ENCODE measurements at regions not wholly inside any gene's neighbourhood (a gene's known extent, or its start where the extent isn't known, plus 50 kb on each side); places are given as distances from the start of the nearest gene placed in this dataset.

- no peak for DNase-seq
Observed at GRCh38 chr9:16316911-16317817, 553.3 kb downstream of the BNC2 start.

- no peak for DNase-seq
Observed at GRCh38 chr9:16318516-16319060, 551.9 kb downstream of the BNC2 start.

GRCh38 chr9:16319646-16320045, 550.8 kb downstream of the BNC2 start:
- DNase-seq, result no peak

DNA sequence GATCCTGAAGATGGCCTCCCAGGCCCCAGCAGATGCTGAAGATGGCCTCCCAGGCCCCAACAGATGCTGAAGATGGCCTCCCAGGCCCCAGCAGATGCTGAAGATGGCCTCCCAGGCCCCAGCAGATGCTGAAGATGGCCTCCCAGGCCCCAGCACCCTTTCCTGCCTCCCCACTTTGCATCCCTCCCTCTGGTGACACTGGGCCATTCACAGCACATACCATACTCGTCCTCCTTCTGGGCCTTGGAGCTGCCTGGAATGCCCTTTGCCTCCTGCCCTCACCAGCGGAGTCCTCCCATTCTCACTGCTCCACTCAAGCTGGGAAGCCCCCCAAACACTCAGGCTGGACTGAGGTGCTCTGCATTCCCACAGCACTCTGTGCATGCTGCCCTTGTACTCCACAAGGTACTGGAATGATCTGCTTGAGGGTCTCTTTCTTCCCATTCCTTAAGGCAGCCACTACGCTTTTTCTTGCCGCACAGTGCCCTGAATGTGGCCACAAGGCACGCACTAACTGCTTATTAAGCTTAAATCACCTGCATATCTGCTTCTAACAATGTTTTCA, 550.0 kb downstream of the BNC2 start:
- no peak for DNase-seq

GRCh38 chr9:16321461-16322119, 548.9 kb downstream of the BNC2 start:
- no peak for DNase-seq

DNA sequence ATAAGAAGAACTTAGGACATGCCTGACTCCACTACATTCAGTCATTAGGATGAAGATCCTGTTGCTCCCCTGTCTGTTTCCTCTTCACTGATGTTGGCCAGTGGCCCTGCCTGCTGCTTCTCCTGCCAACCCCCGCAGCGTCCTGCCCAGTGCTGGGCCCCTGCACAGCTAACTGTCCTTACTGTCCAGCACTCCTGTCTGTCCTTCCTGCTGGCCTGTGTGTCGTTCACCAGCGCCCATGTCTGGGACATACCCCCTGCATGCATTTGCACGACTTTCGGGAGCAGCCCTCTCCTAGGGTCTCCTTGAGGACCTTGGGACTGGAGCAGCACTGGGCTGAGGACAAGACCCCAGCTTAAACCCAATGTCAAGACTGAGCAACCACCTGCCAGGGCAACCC, 547.6 kb downstream of the BNC2 start:
- DNase-seq, result no peak

GRCh38 chr9:16325966-16326365, 544.5 kb downstream of the BNC2 start:
- DNase-seq, result no peak

- no peak for DNase-seq
Observed at GRCh38 chr9:16328349-16328748, 542.1 kb downstream of the BNC2 start.

DNA sequence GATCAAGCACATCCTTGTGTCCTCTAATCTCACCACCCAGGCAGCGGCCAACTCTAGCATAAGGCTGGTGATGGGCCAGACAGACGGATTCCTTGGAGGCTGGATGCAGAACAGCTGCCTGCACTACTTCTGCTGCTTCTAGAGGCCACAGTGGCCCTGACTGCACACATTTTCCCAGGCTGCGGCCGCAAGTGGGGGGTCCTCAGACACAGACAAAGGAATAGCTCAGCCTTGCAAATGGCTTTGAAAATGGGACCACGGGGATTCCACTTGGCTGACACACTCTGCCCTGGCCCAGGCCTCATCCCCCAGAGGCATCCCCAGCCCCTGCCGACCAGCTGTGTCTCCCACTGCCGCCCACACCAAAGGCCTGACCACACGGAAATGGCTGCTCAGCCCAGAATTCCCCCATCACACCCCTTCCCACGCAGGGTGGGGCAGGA, 540.8 kb downstream of the BNC2 start:
- DNase-seq, result no peak

DNA sequence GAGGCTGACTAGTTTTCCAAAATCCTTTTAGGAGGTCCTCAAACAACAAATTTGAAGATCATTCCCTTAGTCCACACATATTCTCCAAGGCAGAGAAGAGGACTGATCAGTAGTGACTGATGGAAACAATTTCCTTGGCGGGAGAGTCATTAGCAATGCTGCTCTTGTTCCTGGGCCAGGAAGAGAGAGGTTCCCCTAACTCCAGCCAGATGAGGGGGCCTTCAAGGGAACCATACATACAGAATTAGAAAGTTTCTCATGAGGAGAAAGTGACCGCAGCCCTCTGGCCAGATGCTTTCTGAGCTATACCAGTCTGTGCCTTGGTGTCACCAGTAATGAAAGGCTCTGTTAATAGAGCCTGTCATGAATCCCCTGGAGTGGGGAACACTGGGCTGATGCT, 539.4 kb downstream of the BNC2 start:
- no peak for DNase-seq

GRCh38 chr9:16331527-16331926, 538.9 kb downstream of the BNC2 start:
- no peak for DNase-seq

GRCh38 chr9:16333691-16334090, 536.8 kb downstream of the BNC2 start:
- no peak for DNase-seq

DNA sequence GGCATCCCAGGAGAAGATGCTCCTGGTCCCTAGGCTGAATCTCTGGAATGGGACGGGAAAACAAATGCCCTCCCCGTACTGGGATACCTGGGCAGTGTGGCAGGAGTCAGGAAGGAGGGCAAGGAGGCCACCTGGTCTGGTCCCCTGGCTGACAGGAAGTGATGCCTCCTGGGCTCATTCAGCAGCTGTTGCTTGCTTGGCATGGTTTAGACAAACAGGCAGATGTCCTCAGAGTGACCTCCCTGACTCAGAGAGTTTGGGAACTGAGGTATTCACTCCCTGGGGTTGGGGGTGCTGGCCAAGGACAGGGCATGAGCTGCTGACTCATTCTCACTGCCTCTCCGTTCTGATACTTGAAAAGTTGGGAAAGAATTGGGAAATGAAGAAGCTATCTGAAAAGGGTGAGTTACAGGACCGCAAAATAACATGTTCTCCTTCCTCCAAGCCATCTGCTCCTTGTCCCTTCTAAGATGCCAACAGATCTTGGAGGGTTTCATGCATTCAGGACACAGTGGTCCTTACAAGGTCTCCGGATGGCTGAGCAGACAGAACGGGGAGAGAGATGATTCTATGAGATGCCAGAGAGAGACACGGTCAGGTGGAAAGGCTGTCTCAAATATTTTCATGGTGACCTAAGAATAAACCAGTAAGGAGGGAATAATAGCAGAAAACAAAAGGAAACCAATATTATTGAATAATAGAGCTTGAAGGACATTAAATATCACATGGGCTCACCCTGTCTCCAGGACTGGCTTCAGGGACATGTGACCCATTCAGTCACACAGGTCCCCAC, 534.5 kb downstream of the BNC2 start:
- DNase-seq, result no peak

DNA sequence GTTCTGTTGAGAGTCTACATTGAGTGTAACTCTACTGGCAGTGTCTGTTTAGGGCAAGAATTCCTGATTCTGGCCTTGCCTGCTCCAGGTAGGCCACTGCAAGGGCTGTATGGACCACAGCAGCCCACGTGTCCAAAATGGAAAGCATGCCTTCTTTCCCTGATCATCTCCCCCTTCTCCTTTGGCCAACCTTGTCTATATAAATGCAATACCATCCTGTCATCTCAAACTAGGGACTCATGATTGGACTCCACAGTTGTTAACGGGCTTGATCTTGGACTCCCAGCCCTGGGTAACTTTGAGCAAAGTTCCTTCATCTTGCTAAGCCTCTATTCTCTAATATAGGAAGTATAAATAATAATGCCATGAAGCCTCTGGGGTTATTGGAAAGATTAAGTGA, 533.6 kb downstream of the BNC2 start:
- DNase-seq, result no peak

GRCh38 chr9:16337322-16338029, 533.0 kb downstream of the BNC2 start:
- DNase-seq, result no peak

- no peak for DNase-seq
Observed at GRCh38 chr9:16341177-16341576, 529.3 kb downstream of the BNC2 start.

DNA sequence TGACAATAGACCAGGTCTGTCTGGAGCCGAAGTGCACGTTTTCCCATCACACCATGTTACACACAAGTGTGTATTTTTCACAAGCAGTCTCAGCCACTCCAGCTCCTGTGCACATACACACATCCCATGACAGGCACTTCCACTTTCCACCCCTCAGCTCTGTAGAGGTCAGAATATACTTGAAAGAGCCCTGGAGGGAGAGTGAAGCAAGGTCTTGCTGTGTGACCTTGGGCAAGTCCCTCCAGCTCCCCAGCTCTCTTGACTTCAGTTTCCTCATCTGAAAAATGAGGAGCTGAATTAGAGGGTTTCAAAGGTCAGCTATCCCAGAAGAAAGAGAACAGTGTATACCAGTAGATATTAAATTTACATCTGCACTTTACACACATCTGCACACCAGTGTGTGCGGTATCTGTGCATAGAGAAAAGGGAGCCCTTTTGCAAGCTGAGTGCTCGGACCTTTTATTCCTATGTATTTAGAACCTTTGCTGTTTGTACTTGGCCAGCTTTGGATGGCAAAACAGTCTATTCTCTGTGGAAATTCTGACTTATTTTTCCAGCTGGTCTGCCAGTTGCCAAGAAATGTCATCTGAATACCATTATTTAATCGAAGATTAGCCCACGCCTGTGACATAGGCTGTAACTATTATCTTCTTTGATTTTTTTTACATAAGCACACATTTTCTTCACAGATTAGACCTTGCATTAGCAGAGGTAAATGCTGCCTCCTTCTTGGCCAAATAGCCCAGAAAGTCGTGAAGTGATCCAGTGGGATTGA, 528.0 kb downstream of the BNC2 start:
- DNase-seq, result no peak

GRCh38 chr9:16343249-16344237, 526.9 kb downstream of the BNC2 start:
- no peak for DNase-seq

- no peak for DNase-seq
Observed at GRCh38 chr9:16344343-16344742, 526.1 kb downstream of the BNC2 start.

DNA sequence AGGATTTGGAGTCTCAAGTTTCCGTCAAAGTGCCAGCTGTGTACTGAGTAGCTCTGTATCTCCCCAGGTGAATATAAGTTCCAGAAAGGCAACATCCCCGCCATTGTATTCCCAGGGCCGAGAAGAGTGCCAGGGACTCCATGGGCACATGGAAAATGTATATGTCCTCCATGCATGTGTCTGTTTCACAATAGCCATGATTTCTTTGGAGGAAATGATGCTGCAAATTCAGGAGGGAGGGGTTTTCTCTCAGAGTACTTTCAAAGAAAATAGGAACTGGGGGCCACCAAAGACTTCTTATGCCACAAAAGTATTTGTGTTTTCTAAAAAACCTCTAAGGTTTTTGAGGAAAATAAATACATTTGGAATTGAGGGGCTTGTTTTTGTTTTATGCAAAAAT, 524.6 kb downstream of the BNC2 start:
- DNase-seq, result no peak
